ENCODE measurements at regions not wholly inside any gene's neighbourhood (a gene's known extent, or its start where the extent isn't known, plus 50 kb on each side); places are given as distances from the start of the nearest gene placed in this dataset.

DNA sequence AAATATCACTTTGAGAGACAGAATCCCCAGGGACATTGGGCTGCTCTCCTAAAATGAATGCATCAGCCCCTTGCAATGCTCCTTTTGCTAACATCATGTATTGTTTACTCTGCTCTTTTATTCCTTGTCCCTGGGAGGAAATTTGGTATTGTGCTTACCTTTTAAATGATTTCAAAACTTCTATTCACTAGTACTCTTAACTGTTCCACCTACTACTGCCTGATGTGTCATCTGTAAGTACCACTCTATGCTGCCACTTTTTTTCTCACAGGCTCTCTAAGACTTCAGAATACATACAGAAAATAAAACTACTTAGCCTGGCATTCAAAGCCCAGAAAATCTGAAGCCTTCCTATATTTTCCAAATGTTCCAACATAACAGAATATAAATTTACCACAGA is 667.2 kb downstream of the BRINP1 start:
- TF ChIP-seq, protein P1, sequence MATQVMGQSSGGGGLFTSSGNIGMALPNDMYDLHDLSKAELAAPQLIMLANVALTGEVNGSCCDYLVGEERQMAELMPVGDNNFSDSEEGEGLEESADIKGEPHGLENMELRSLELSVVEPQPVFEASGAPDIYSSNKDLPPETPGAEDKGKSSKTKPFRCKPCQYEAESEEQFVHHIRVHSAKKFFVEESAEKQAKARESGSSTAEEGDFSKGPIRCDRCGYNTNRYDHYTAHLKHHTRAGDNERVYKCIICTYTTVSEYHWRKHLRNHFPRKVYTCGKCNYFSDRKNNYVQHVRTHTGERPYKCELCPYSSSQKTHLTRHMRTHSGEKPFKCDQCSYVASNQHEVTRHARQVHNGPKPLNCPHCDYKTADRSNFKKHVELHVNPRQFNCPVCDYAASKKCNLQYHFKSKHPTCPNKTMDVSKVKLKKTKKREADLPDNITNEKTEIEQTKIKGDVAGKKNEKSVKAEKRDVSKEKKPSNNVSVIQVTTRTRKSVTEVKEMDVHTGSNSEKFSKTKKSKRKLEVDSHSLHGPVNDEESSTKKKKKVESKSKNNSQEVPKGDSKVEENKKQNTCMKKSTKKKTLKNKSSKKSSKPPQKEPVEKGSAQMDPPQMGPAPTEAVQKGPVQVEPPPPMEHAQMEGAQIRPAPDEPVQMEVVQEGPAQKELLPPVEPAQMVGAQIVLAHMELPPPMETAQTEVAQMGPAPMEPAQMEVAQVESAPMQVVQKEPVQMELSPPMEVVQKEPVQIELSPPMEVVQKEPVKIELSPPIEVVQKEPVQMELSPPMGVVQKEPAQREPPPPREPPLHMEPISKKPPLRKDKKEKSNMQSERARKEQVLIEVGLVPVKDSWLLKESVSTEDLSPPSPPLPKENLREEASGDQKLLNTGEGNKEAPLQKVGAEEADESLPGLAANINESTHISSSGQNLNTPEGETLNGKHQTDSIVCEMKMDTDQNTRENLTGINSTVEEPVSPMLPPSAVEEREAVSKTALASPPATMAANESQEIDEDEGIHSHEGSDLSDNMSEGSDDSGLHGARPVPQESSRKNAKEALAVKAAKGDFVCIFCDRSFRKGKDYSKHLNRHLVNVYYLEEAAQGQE (IDR thresholded peaks at IDR 0.05; ENCODE audit: insufficient read depth in 1 of 2, low read depth in 2 of 2, low read length in 2 of 2) = no peak
- no peak for TF ChIP-seq SIN3A (IDR thresholded peaks at IDR 0.05; ENCODE audit: borderline replicate concordance, insufficient read depth, low read length)
- no peak for TF ChIP-seq POLR2AphosphoS5 (IDR thresholded peaks at IDR 0.05; ENCODE audit: low read depth, low read length)
- TF ChIP-seq FOXP2 (optimal IDR thresholded peaks at IDR 0.05; ENCODE audit: borderline replicate concordance, extremely low read depth, extremely low read length, insufficient read depth) = no peak
- TF ChIP-seq TAF1 (IDR thresholded peaks at IDR 0.05; ENCODE audit: borderline replicate concordance, insufficient read depth, low read length) = no peak

GRCh38 chr9:118711843-118712242 is 657.4 kb downstream of the BRINP1 start:
- TF ChIP-seq TAF1 (IDR thresholded peaks at IDR 0.05; ENCODE audit: borderline replicate concordance, insufficient read depth, low read length) = no peak

GRCh38 chr9:118721276-118721675 is 648.0 kb downstream of the BRINP1 start:
- TF ChIP-seq POLR2AphosphoS5 (IDR thresholded peaks at IDR 0.05; ENCODE audit: low read depth, low read length) (no peak), SIN3A (IDR thresholded peaks at IDR 0.05; ENCODE audit: borderline replicate concordance, insufficient read depth, low read length) (no peak), TAF1 (IDR thresholded peaks at IDR 0.05; ENCODE audit: borderline replicate concordance, insufficient read depth, low read length) (no peak), FOXP2 (optimal IDR thresholded peaks at IDR 0.05; ENCODE audit: borderline replicate concordance, extremely low read depth, extremely low read length, insufficient read depth) (no peak)
- TF ChIP-seq, protein P1 (IDR thresholded peaks at IDR 0.05; ENCODE audit: insufficient read depth in 1 of 2, low read depth in 2 of 2, low read length in 2 of 2) = no peak

- no peak for TF ChIP-seq POLR2AphosphoS5 (IDR thresholded peaks at IDR 0.05; ENCODE audit: low read depth, low read length)
- TF ChIP-seq, protein P1 (IDR thresholded peaks at IDR 0.05; ENCODE audit: insufficient read depth in 1 of 2, low read depth in 2 of 2, low read length in 2 of 2) = no peak
- TF ChIP-seq TAF1 (IDR thresholded peaks at IDR 0.05; ENCODE audit: borderline replicate concordance, insufficient read depth, low read length) = no peak
- no peak for TF ChIP-seq FOXP2 (optimal IDR thresholded peaks at IDR 0.05; ENCODE audit: borderline replicate concordance, extremely low read depth, extremely low read length, insufficient read depth)
- no peak for TF ChIP-seq SIN3A (IDR thresholded peaks at IDR 0.05; ENCODE audit: borderline replicate concordance, insufficient read depth, low read length)
Measured at GRCh38 chr9:118721923-118722322, 647.3 kb downstream of the BRINP1 start.

DNA sequence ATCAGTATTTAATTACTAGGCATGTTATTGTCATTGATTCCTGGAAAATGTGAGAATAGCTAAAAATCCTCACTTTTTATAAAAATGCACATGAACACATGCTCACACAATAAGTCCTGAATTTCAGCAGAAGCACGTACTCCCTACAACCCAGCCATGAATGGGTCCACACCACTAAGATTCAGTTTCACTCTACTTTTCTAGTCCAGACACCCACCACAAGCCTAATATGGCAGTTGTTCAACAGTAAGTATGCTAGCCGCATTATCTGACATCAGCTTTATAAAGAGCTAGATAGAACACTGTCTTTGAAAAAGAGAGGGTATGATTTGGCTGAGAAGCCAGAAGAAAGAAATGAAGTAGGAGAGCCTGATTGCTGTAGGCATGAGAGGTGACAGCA is 639.3 kb downstream of the BRINP1 start:
- no peak for TF ChIP-seq TAF1 (IDR thresholded peaks at IDR 0.05; ENCODE audit: borderline replicate concordance, insufficient read depth, low read length)
- TF ChIP-seq, protein P1 (IDR thresholded peaks at IDR 0.05; ENCODE audit: insufficient read depth in 1 of 2, low read depth in 2 of 2, low read length in 2 of 2) = no peak
- no peak for TF ChIP-seq POLR2AphosphoS5 (IDR thresholded peaks at IDR 0.05; ENCODE audit: low read depth, low read length)
- no peak for TF ChIP-seq SIN3A (IDR thresholded peaks at IDR 0.05; ENCODE audit: borderline replicate concordance, insufficient read depth, low read length)
- TF ChIP-seq FOXP2 (optimal IDR thresholded peaks at IDR 0.05; ENCODE audit: borderline replicate concordance, extremely low read depth, extremely low read length, insufficient read depth) = no peak
